ENCODE measurements at regions not wholly inside any gene's neighbourhood (a gene's known extent, or its start where the extent isn't known, plus 50 kb on each side); places are given as distances from the start of the nearest gene placed in this dataset.

DNA sequence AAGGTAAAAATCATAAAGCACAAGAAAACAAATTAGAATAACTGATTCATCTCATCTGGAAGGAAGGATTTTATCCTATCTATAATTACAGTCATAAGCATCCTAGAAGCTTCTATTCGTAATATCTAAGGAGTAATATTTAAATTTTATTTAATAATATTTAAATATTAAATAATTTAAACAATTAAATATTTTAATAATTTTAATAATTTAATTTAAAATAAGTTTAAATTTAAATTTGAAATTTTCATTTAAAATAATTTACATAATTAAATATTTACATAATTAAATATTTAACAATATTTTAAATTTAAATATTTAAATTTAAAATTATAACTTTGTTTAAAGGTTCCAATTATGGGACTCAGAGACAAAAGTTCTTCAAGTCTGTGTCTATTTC is 127.5 kb upstream of the GK2 start:
- Histone ChIP-seq H3K27me3 (no peaks in the 10 kb centered on the region), H3K9me3 (no peaks in the 10 kb centered on the region), H3K4me3 (no peak overlapping the region), H3K36me3 (no peaks in the 10 kb centered on the region), H3K27ac (replicated peaks in 1 of 4) (no peak overlapping the region), H3K4me1 (no peaks in the 10 kb centered on the region)
- TF ChIP-seq EP300 (IDR thresholded peaks at IDR 0.05), result no peak
- no peak for TF ChIP-seq CTCF (IDR thresholded peaks at IDR 0.05)
- no peak for TF ChIP-seq POLR2AphosphoS5 (IDR thresholded peaks at IDR 0.05)
- TF ChIP-seq POLR2A (IDR thresholded peaks at IDR 0.05; ENCODE audit: low read depth), result no peak
- 93% methylated on average over 1 of the region's 1 CpG for WGBS
- intact Hi-C loops (cut with DNase I), result no loop called here
- DNase-seq (ENCODE audit: extremely low spot score), result no peak

DNA sequence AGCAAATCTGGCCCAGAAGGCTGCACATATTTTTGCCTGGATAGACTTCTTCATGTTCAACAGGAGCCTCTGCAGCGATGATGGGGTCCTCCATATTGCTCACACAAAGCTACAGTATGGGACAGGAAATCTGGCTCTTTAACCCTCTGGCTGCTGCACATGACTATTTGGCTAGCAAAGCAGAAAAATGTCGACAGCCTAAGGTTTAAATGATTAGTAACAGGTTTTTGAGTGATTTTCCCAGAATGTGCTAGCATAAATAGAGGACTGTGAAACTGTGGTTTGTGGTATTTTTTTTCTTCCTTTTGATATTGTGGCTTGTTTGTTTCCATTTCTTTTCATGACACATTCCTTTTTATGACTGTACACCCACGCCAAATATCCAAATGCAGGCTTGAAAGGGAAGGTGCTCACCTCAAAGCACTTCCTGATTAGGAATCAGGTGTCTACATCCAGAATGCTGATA is 120.2 kb upstream of the GK2 start:
- Histone ChIP-seq H3K4me3 (no peak overlapping the region), H3K9me3 (no peaks in the 10 kb centered on the region), H3K27me3 (no peaks in the 10 kb centered on the region), H3K27ac (replicated peaks in 1 of 4) (no peak overlapping the region), H3K36me3 (no peaks in the 10 kb centered on the region), H3K4me1 (peaks cover 0 to 11% (median 0%) of the 10 kb centered on the region in 4 donors)
- intact Hi-C loops (cut with DNase I), result no loop called here
- TF ChIP-seq CTCF (IDR thresholded peaks at IDR 0.05), result no peak
- TF ChIP-seq POLR2AphosphoS5 (IDR thresholded peaks at IDR 0.05), result no peak
- TF ChIP-seq POLR2A (IDR thresholded peaks at IDR 0.05; ENCODE audit: low read depth), result no peak
- no peak for TF ChIP-seq EP300 (IDR thresholded peaks at IDR 0.05)
- 55% methylated on average over 3 of the region's 3 CpGs for WGBS
- DNase-seq (ENCODE audit: extremely low spot score), result no peak

GRCh38 chr4:79526641-79527565 is 118.9 kb upstream of the GK2 start:
- TF ChIP-seq POLR2AphosphoS5 (IDR thresholded peaks at IDR 0.05) (no peak), EP300 (IDR thresholded peaks at IDR 0.05) (no peak), CTCF (IDR thresholded peaks at IDR 0.05) (no peak), POLR2A (IDR thresholded peaks at IDR 0.05; ENCODE audit: low read depth) (no peak)
- no peak for DNase-seq (ENCODE audit: extremely low spot score)
- WGBS, result 89% methylated on average over 15 of the region's 15 CpGs
- Histone ChIP-seq H3K27me3 (no peaks in the 10 kb centered on the region), H3K9me3 (no peaks in the 10 kb centered on the region), H3K36me3 (no peaks in the 10 kb centered on the region), H3K4me3 (no peak overlapping the region), H3K27ac (replicated peaks in 1 of 4) (no peak overlapping the region), H3K4me1 (peaks cover 0 to 11% (median 0%) of the 10 kb centered on the region in 4 donors)
- intact Hi-C loops (cut with DNase I), result no loop called here

DNA sequence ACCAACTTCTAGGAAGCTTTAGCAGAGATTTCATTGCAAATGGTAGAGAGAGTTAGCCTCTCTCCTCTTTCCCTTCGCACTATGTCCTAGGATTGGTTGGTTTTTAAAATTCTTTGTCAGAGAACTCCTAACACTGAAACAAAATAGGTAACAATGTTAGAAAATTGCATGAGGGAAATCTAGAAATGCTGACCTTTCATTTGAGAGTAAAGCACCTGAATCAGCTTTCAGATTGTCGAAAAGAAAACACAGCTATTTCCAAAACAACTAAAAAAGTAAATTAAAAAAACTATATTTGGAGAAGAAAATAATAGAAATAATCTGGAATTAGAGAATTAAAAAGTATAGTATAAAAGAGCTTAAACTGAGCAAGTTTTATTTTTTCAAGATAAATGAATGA is 108.1 kb upstream of the GK2 start:
- no peak for TF ChIP-seq EP300 (IDR thresholded peaks at IDR 0.05)
- TF ChIP-seq CTCF (IDR thresholded peaks at IDR 0.05), result no peak
- TF ChIP-seq POLR2A (IDR thresholded peaks at IDR 0.05; ENCODE audit: low read depth), result no peak
- TF ChIP-seq POLR2AphosphoS5 (IDR thresholded peaks at IDR 0.05), result no peak
- H3K27me3 ChIP-seq, result no peaks in the 10 kb centered on the region
- H3K36me3 ChIP-seq, result no peaks in the 10 kb centered on the region
- H3K9me3 ChIP-seq, result no peaks in the 10 kb centered on the region
- H3K4me3 ChIP-seq, result no peak overlapping the region
- H3K27ac ChIP-seq (replicated peaks in 1 of 4), result no peak overlapping the region
- WGBS, result 92% methylated on average over 2 of the region's 2 CpGs
- intact Hi-C loops (cut with DNase I), result no loop called here
- peaks cover 17 to 22% (median 20%) of the 10 kb centered on the region in 4 donors for H3K4me1 ChIP-seq
- no peak for DNase-seq (ENCODE audit: extremely low spot score)

Data from esophagus muscularis mucosa (tissue), 4 donors.